GM12878 (cell line): ENCODE measurements at regions not wholly inside any gene's neighbourhood (a gene's known extent, or its start where the extent isn't known, plus 50 kb on each side); places are given as distances from the start of the nearest gene placed in this dataset.

ENCODE experiments used
- ATAC-seq: fragments of 200-7000 bp; cut with Tn5 transposase; 3 replicates; pipeline ENCODE4 v1.9.1; 2020; ENCODE audit warnings: mild to moderate bottlenecking, moderate library complexity
- BruUV-seq: library from RNA; stranded (reverse); fragments of 400-500 nt; replicated peaks from 2 replicates; lab custom pipeline; 2021; lab: Mats Ljungman, UMichigan
- CTCF ChIA-PET: fragments of 300-600 bp; sonication (Branson Sonifier 250); formaldehyde crosslinking; extraction: SDS; loops from one replicate; lab custom pipeline; 2021; ENCODE audit warnings: inconsistent platforms; lab: Yijun Ruan, JAX
- POLR2A ChIA-PET: fragments of 350-600 bp; formaldehyde crosslinking; extraction: SDS; loops from one replicate; lab custom pipeline; 2021; ENCODE audit warnings: inconsistent platforms; lab: Charles Lee
- RAD21 ChIA-PET: fragments of 300-600 bp; sonication (Branson Sonifier 250); formaldehyde crosslinking; loops from one replicate; lab custom pipeline; 2023; ENCODE audit warnings: antibody characterized with exemption; ENCODE audit not compliant: unreplicated experiment; lab: Charles Lee
- SMC1A ChIA-PET: fragments of 300-600 bp; sonication (Branson Sonifier 250); formaldehyde crosslinking; loops from one replicate; lab custom pipeline; 2023; ENCODE audit not compliant: unreplicated experiment, uncharacterized antibody; lab: Charles Lee
- DNase-seq: peaks from one replicate; pipeline ENCODE4 v3.0.0-alpha.2; 2011; ENCODE audit warnings: low read depth, low spot score
- FAIRE-seq: peaks from 3 replicates; lab custom pipeline; 2011; peaks lifted over from hg19 to GRCh38; lab: Jason Lieb, UNC
- H2AFZ ChIP-seq: 2 replicates; pipeline ENCODE4 v1.6.0; 2011; ENCODE audit warnings: low read depth, low read length, control low read depth; ENCODE audit not compliant: control insufficient read depth
- H3K27ac ChIP-seq: 2 replicates; pipeline ENCODE4 v1.5.1; 2011; ENCODE audit warnings: control low read depth; ENCODE audit not compliant: control insufficient read depth, insufficient read depth
- H3K27me3 ChIP-seq, 2 experiments: replicated peaks in 1 of 2; 2 replicates each; pipeline versions ENCODE4 v1.6.0 to v1.6.1; 2011; ENCODE audit warnings: low read length in 1 of 2; ENCODE audit not compliant: control insufficient read depth in 2 of 2, insufficient read depth in 2 of 2
- H3K36me3 ChIP-seq, 2 experiments: 2 replicates each; pipeline ENCODE4 v1.5.1; 2011; ENCODE audit warnings: low read length in 1 of 2; ENCODE audit not compliant: control insufficient read depth in 2 of 2, insufficient read depth in 2 of 2
- H3K4me1 ChIP-seq: 2 replicates; pipeline ENCODE4 v1.6.1; 2011; ENCODE audit warnings: mild to moderate bottlenecking, low read length, moderate library complexity, mixed read lengths; ENCODE audit not compliant: control insufficient read depth, insufficient read depth
- H3K4me2 ChIP-seq: 2 replicates; pipeline ENCODE4 v1.6.0; 2011; ENCODE audit warnings: control low read depth; ENCODE audit not compliant: control insufficient read depth, insufficient read depth
- H3K4me3 ChIP-seq: fragments of 200-600 bp; sonication (generic); 2 replicates; pipeline ENCODE4 v1.5.1; 2016
- H3K79me2 ChIP-seq: 2 replicates; pipeline ENCODE4 v1.6.0; 2011; ENCODE audit warnings: low read length; ENCODE audit not compliant: control insufficient read depth, insufficient read depth
- H3K9ac ChIP-seq: 2 replicates; pipeline ENCODE4 v1.8.0; 2011; ENCODE audit warnings: low read length, control low read depth, mixed read lengths; ENCODE audit not compliant: control insufficient read depth, insufficient read depth
- H3K9me3 ChIP-seq: replicated peaks from 3 replicates; pipeline ENCODE4 v1.5.1; 2011; ENCODE audit warnings: mild to moderate bottlenecking, low read length; ENCODE audit not compliant: control insufficient read depth, insufficient read depth
- H4K20me1 ChIP-seq: 2 replicates; pipeline ENCODE4 v1.6.0; 2011; ENCODE audit not compliant: control insufficient read depth, insufficient read depth
- ATF7 ChIP-seq: fragments of 450-650 bp; IDR thresholded peaks from 2 replicates; pipeline ENCODE4 v1.6.1; 2016; ENCODE audit warnings: low read depth, mild to moderate bottlenecking
- FOXM1 ChIP-seq: IDR thresholded peaks from 2 replicates; pipeline ENCODE4 v1.6.1; 2012; ENCODE audit warnings: low read depth, mild to moderate bottlenecking, inconsistent platforms, low read length, moderate library complexity
- GABPA ChIP-seq: IDR thresholded peaks from 2 replicates; pipeline ENCODE4 v1.6.1; 2014; ENCODE audit warnings: antibody characterized with exemption, low read depth, mild to moderate bottlenecking, inconsistent platforms
- HDGF ChIP-seq: fragments of 450-650 bp; IDR thresholded peaks from 2 replicates; pipeline ENCODE4 v1.6.1; 2016; ENCODE audit warnings: antibody characterized with exemption
- MYC ChIP-seq: IDR thresholded peaks from 2 replicates; pipeline ENCODE4 v1.6.1; 2011; ENCODE audit warnings: mild to moderate bottlenecking, low read length, moderate library complexity, inconsistent platforms; ENCODE audit not compliant: insufficient read depth, insufficient replicate concordance, insufficient read length, severe bottlenecking
- NR2F1 ChIP-seq: fragments of 450-650 bp; conservative IDR thresholded peaks from 2 replicates; pipeline ENCODE4 v1.6.1; 2017; ENCODE audit warnings: mild to moderate bottlenecking
- PAX5 ChIP-seq: IDR thresholded peaks from 2 replicates; pipeline ENCODE4 v1.6.1; 2011; ENCODE audit warnings: low read depth, low read length, borderline replicate concordance
- POLR2AphosphoS2 ChIP-seq: IDR thresholded peaks from 2 replicates; pipeline ENCODE4 v1.6.1; 2011; ENCODE audit warnings: low read depth, mild to moderate bottlenecking, low read length, improper control_type of control experiment, moderate library complexity
- RAD51 ChIP-seq: fragments of 450-650 bp; IDR thresholded peaks from 2 replicates; pipeline ENCODE4 v1.6.1; 2016; ENCODE audit warnings: moderate library complexity, mild to moderate bottlenecking, inconsistent platforms
- RUNX3 ChIP-seq: IDR thresholded peaks from 2 replicates; pipeline ENCODE4 v1.6.1; 2012; ENCODE audit warnings: low read length, inconsistent platforms
- SREBF2 ChIP-seq: IDR thresholded peaks from 2 replicates; pipeline ENCODE4 v1.6.1; 2012; ENCODE audit warnings: mild to moderate bottlenecking, low read length
- TARDBP ChIP-seq: IDR thresholded peaks from 2 replicates; pipeline ENCODE4 v1.6.1; 2016; ENCODE audit warnings: borderline replicate concordance
- TCF12 ChIP-seq: IDR thresholded peaks from 2 replicates; pipeline ENCODE4 v1.6.1; 2011; ENCODE audit warnings: low read depth, mild to moderate bottlenecking, low read length
- WGBS: methylation state at CpG from one replicate; pipeline ENCODE4 v1.1.6; 2016; ENCODE audit warnings: low lambda C conversion rate; ENCODE audit not compliant: insufficient replicate concordance, insufficient coverage; ENCODE audit errors: missing lambda C conversion rate; 5-methylcytosine and 5-hydroxymethylcytosine counted together
- in situ Hi-C: fragments of 300-500 bp; cut with MboI; formaldehyde crosslinking; loops from 9 replicates; pipeline ENCODE4 v1.14.3; 2018; ENCODE audit warnings: mixed read lengths
- intact Hi-C: fragments of 100-400 bp; cut with micrococcal nuclease; formaldehyde crosslinking; loops from one replicate; pipeline ENCODE4 v1.14.2; 2022; ENCODE audit not compliant: unreplicated experiment
- TF ChIP-seq, protein P1 (sequence below): fragments of 450-650 bp; IDR thresholded peaks from 2 replicates; pipeline ENCODE4 v1.6.1; 2017; ENCODE audit warnings: borderline replicate concordance
- TF ChIP-seq, protein P2 (sequence below): IDR thresholded peaks from 2 replicates; pipeline ENCODE4 v1.6.1; 2011; ENCODE audit warnings: borderline replicate concordance, low read depth, mild to moderate bottlenecking, moderate library complexity, mixed read lengths, low read length; ENCODE audit not compliant: insufficient read depth; ENCODE audit errors: extremely low read length
- TF ChIP-seq, protein P3 (sequence below): fragments of 150-350 bp; IDR thresholded peaks from 2 replicates; pipeline ENCODE4 v1.6.1; 2016; ENCODE audit warnings: low read depth, low read length
- TF ChIP-seq, protein P4 (sequence below): fragments of 450-650 bp; IDR thresholded peaks from 2 replicates; pipeline ENCODE4 v1.6.1; 2018; ENCODE audit warnings: borderline replicate concordance, mild to moderate bottlenecking; ENCODE audit not compliant: partially characterized antibody

DNA sequence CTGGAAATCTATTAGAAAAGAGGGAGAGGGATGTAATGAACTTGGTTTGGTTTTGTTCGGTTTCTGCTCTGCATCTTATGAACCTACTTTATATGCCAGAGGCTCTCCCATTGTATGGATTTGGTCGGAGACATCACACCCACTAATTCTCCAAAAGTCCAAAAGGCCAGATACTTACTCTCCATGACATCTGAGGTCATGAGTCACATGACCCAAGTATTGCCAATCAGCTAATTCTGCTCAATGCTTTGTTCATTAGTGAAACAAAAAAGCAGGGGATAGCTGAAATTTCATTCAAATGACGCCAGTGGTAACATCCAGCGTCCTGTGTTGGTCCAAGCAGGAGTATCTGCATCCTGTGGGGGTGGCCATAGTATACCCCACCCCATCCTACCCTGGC lies 173.6 kb downstream of the TRIM33 start:
- ChIA-PET CTCF (interaction anchor here (0.8 to 1.3 kb wide), 3 partner anchors 10 to 775 kb away, joined by 3 to 6 read pairs (median 3); no protein-coding TSS in a partner anchor), RAD21 (no interaction called here), SMC1A (interaction anchor here (0.7 kb wide), 1 partner anchor 435 kb away, joined by 3 read pairs; no protein-coding TSS in a partner anchor)
- Histone ChIP-seq H3K27me3 (0 out of 4 replicates have a peak, but pooled peaks cover 0 to 2% of the 10 kb centered on the region in 2 experiments), H3K79me2 (no peaks in the 10 kb centered on the region), H3K9me3 (no peaks in the 10 kb centered on the region)
- intact Hi-C loops: no loop called here
- WGBS: 25% methylated on average over 4 of the region's 4 CpGs
- no peak for FAIRE-seq
- TF ChIP-seq TARDBP: no peak
- TF ChIP-seq, protein P1, sequence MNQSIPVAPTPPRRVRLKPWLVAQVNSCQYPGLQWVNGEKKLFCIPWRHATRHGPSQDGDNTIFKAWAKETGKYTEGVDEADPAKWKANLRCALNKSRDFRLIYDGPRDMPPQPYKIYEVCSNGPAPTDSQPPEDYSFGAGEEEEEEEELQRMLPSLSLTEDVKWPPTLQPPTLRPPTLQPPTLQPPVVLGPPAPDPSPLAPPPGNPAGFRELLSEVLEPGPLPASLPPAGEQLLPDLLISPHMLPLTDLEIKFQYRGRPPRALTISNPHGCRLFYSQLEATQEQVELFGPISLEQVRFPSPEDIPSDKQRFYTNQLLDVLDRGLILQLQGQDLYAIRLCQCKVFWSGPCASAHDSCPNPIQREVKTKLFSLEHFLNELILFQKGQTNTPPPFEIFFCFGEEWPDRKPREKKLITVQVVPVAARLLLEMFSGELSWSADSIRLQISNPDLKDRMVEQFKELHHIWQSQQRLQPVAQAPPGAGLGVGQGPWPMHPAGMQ: no peak
- TF ChIP-seq RAD51: no peak
- TF ChIP-seq, protein P2, sequence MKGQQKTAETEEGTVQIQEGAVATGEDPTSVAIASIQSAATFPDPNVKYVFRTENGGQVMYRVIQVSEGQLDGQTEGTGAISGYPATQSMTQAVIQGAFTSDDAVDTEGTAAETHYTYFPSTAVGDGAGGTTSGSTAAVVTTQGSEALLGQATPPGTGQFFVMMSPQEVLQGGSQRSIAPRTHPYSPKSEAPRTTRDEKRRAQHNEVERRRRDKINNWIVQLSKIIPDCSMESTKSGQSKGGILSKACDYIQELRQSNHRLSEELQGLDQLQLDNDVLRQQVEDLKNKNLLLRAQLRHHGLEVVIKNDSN: no peak
- TF ChIP-seq GABPA: no peak
- no peak for TF ChIP-seq RUNX3
- no peak for TF ChIP-seq TCF12
- TF ChIP-seq POLR2AphosphoS2: no peak
- TF ChIP-seq PAX5: no peak
- no peak for TF ChIP-seq HDGF
- TF ChIP-seq ATF7: no peak
- no peak for TF ChIP-seq FOXM1
- TF ChIP-seq SREBF2: no peak
- no peak for TF ChIP-seq NR2F1
- TF ChIP-seq, protein P3, sequence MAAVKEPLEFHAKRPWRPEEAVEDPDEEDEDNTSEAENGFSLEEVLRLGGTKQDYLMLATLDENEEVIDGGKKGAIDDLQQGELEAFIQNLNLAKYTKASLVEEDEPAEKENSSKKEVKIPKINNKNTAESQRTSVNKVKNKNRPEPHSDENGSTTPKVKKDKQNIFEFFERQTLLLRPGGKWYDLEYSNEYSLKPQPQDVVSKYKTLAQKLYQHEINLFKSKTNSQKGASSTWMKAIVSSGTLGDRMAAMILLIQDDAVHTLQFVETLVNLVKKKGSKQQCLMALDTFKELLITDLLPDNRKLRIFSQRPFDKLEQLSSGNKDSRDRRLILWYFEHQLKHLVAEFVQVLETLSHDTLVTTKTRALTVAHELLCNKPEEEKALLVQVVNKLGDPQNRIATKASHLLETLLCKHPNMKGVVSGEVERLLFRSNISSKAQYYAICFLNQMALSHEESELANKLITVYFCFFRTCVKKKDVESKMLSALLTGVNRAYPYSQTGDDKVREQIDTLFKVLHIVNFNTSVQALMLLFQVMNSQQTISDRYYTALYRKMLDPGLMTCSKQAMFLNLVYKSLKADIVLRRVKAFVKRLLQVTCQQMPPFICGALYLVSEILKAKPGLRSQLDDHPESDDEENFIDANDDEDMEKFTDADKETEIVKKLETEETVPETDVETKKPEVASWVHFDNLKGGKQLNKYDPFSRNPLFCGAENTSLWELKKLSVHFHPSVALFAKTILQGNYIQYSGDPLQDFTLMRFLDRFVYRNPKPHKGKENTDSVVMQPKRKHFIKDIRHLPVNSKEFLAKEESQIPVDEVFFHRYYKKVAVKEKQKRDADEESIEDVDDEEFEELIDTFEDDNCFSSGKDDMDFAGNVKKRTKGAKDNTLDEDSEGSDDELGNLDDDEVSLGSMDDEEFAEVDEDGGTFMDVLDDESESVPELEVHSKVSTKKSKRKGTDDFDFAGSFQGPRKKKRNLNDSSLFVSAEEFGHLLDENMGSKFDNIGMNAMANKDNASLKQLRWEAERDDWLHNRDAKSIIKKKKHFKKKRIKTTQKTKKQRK: no peak
- TF ChIP-seq MYC: no peak
- TF ChIP-seq, protein P4, sequence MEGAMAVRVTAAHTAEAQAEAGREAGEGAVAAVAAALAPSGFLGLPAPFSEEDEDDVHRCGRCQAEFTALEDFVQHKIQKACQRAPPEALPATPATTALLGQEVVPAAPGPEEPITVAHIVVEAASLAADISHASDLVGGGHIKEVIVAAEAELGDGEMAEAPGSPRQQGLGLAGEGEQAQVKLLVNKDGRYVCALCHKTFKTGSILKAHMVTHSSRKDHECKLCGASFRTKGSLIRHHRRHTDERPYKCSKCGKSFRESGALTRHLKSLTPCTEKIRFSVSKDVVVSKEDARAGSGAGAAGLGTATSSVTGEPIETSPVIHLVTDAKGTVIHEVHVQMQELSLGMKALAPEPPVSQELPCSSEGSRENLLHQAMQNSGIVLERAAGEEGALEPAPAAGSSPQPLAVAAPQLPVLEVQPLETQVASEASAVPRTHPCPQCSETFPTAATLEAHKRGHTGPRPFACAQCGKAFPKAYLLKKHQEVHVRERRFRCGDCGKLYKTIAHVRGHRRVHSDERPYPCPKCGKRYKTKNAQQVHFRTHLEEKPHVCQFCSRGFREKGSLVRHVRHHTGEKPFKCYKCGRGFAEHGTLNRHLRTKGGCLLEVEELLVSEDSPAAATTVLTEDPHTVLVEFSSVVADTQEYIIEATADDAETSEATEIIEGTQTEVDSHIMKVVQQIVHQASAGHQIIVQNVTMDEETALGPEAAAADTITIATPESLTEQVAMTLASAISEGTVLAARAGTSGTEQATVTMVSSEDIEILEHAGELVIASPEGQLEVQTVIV: no peak
- TF ChIP-seq, all 136 proteins: peak for 0
- H2AFZ ChIP-seq: no peak overlapping the region
- no TSS peak for BruUV-seq
- no peak overlapping the region for H3K4me3 ChIP-seq
- H3K4me2 ChIP-seq: no peak overlapping the region
- ATAC-seq (no peak), DNase-seq (no peak)
- no peaks in the 10 kb centered on the region for H3K36me3 ChIP-seq
- H4K20me1 ChIP-seq: no peaks in the 10 kb centered on the region
- H3K27ac ChIP-seq: no peak overlapping the region
- POLR2A ChIA-PET: no interaction called here
- in situ Hi-C loops: no loop called here
- H3K9ac ChIP-seq: no peak overlapping the region
- no peaks in the 10 kb centered on the region for H3K4me1 ChIP-seq
